ENCODE measurements at regions not wholly inside any gene's neighbourhood (a gene's known extent, or its start where the extent isn't known, plus 50 kb on each side); places are given as distances from the start of the nearest gene placed in this dataset.
"Not testable (repeated sequence)": the region's sequence is repeated elsewhere in the genome, so short reads cannot be mapped to it uniquely, and the experiment has no call there.

GRCh38 chrX:65877953-65878352 is 161.9 kb downstream of the VSIG4 start:
- Mint-ChIP-seq H3K27ac (peak overlapping the region in 2 of 9 donors; percentile 44 to 48), H3K27me3 (peaks cover 0 to 2% (median 0%) of the 10 kb centered on the region in 5 donors), H3K9me3 (peaks cover 0 to 4% (median 0%) of the 10 kb centered on the region in 11 donors), H3K36me3 (peaks cover 0 to 7% (median 0%) of the 10 kb centered on the region in 5 donors), H3K4me1 (peaks cover 11 to 26% (median 16%) of the 10 kb centered on the region in 7 donors), H3K4me3 (no peak overlapping the region)
- no peak for ATAC-seq
- Histone ChIP-seq H3K27ac (ENCODE audit: low read depth, low read length) (no peak overlapping the region), H3K4me1 (ENCODE audit: control insufficient read depth in 2 of 2, insufficient read depth in 2 of 2, low read length in 2 of 2) (peaks cover 6 to 16% of the 10 kb centered on the region in 2 donors), H3K9me3 (ENCODE audit: control insufficient read depth in 2 of 3, low read length in 3 of 3) (no peaks in the 10 kb centered on the region), H3K36me3 (ENCODE audit: control insufficient read depth in 2 of 3, insufficient read depth in 3 of 3, low read length in 3 of 3) (no peaks in the 10 kb centered on the region), H3K4me3 (ENCODE audit: low read length) (no peak overlapping the region), H3K27me3 (ENCODE audit: control insufficient read depth in 2 of 2, insufficient read depth in 2 of 2, low read length in 2 of 2) (no peaks in the 10 kb centered on the region)
- intact Hi-C loops (cut with micrococcal nuclease), result no loop called here
- POLR2A ChIA-PET, result no interaction called here
- CTCF ChIA-PET, result no interaction called here
- no peak for DNase-seq

- ATAC-seq; H3K4me3 ChIP-seq (ENCODE audit: low read length); H3K27me3 ChIP-seq (ENCODE audit: control insufficient read depth in 2 of 2, insufficient read depth in 2 of 2, low read length in 2 of 2); H3K27ac ChIP-seq (ENCODE audit: low read depth, low read length); H3K4me3 Mint-ChIP-seq; H3K27ac Mint-ChIP-seq; DNase-seq; POLR2A ChIA-PET; H3K36me3 ChIP-seq (ENCODE audit: control insufficient read depth in 2 of 3, insufficient read depth in 3 of 3, low read length in 3 of 3); CTCF ChIA-PET; intact Hi-C loops (cut with micrococcal nuclease); H3K36me3 Mint-ChIP-seq; H3K9me3 ChIP-seq (ENCODE audit: control insufficient read depth in 2 of 3, low read length in 3 of 3); H3K27me3 Mint-ChIP-seq; H3K9me3 Mint-ChIP-seq: not testable (repeated sequence)
- H3K4me1 Mint-ChIP-seq, result peaks cover 15 to 29% (median 18%) of the 10 kb centered on the region in 7 donors
- peaks cover 6 to 18% of the 10 kb centered on the region in 2 donors for H3K4me1 ChIP-seq (ENCODE audit: control insufficient read depth in 2 of 2, insufficient read depth in 2 of 2, low read length in 2 of 2)
Measured at GRCh38 chrX:65875614-65876013, 164.3 kb downstream of the VSIG4 start.

- ATAC-seq, result no peak
- Histone ChIP-seq H3K9me3 (ENCODE audit: control insufficient read depth in 2 of 3, low read length in 3 of 3) (no peaks in the 10 kb centered on the region), H3K27ac (ENCODE audit: low read depth, low read length) (no peak overlapping the region), H3K27me3 (ENCODE audit: control insufficient read depth in 2 of 2, insufficient read depth in 2 of 2, low read length in 2 of 2) (no peaks in the 10 kb centered on the region), H3K4me3 (ENCODE audit: low read length) (no peak overlapping the region), H3K36me3 (ENCODE audit: control insufficient read depth in 2 of 3, insufficient read depth in 3 of 3, low read length in 3 of 3) (no peaks in the 10 kb centered on the region), H3K4me1 (ENCODE audit: control insufficient read depth in 2 of 2, insufficient read depth in 2 of 2, low read length in 2 of 2) (peaks cover 6 to 18% of the 10 kb centered on the region in 2 donors)
- no peaks in the 10 kb centered on the region for H3K27me3 Mint-ChIP-seq
- intact Hi-C loops (cut with micrococcal nuclease), result no loop called here
- H3K4me1 Mint-ChIP-seq, result peaks cover 13 to 29% (median 16%) of the 10 kb centered on the region in 7 donors
- peak overlapping the region in 1 of 9 donors; percentile 41 for H3K27ac Mint-ChIP-seq
- peaks cover 0 to 7% (median 0%) of the 10 kb centered on the region in 5 donors for H3K36me3 Mint-ChIP-seq
- ChIA-PET POLR2A (no interaction called here), CTCF (no interaction called here)
- peak overlapping the region in 1 of 10 donors; percentile 37 for H3K4me3 Mint-ChIP-seq
- no peak for DNase-seq
- H3K9me3 Mint-ChIP-seq, result peaks cover 0 to 4% (median 2%) of the 10 kb centered on the region in 11 donors
Measured at GRCh38 chrX:65874765-65875164, 165.1 kb downstream of the VSIG4 start.

- Histone ChIP-seq H3K27ac (ENCODE audit: low read depth, low read length) (no peak overlapping the region), H3K36me3 (ENCODE audit: control insufficient read depth in 2 of 3, insufficient read depth in 3 of 3, low read length in 3 of 3) (no peaks in the 10 kb centered on the region), H3K9me3 (ENCODE audit: control insufficient read depth in 2 of 3, low read length in 3 of 3) (no peaks in the 10 kb centered on the region), H3K4me1 (ENCODE audit: control insufficient read depth in 2 of 2, insufficient read depth in 2 of 2, low read length in 2 of 2) (peaks cover 6 to 18% of the 10 kb centered on the region in 2 donors), H3K4me3 (ENCODE audit: low read length) (no peak overlapping the region), H3K27me3 (ENCODE audit: control insufficient read depth in 2 of 2, insufficient read depth in 2 of 2, low read length in 2 of 2) (no peaks in the 10 kb centered on the region)
- no peak overlapping the region for H3K4me3 Mint-ChIP-seq
- H3K4me1 Mint-ChIP-seq, result peaks cover 13 to 25% (median 16%) of the 10 kb centered on the region in 7 donors
- H3K27ac Mint-ChIP-seq, result no peak overlapping the region
- intact Hi-C loops (cut with micrococcal nuclease), result no loop called here
- POLR2A ChIA-PET, result no interaction called here
- CTCF ChIA-PET, result no interaction called here
- H3K9me3 Mint-ChIP-seq, result peaks cover 0 to 4% (median 2%) of the 10 kb centered on the region in 11 donors
- no peak for DNase-seq
- H3K27me3 Mint-ChIP-seq, result no peaks in the 10 kb centered on the region
- peaks cover 0 to 7% (median 0%) of the 10 kb centered on the region in 5 donors for H3K36me3 Mint-ChIP-seq
- no peak for ATAC-seq
Measured at GRCh38 chrX:65874110-65874509, 165.8 kb downstream of the VSIG4 start.

- no peak overlapping the region for H3K4me3 Mint-ChIP-seq
- CTCF ChIA-PET, result no interaction called here
Measured at GRCh38 chrX:65873385-65873784, 166.5 kb downstream of the VSIG4 start.

GRCh38 chrX:65871671-65872311 is 168.1 kb downstream of the VSIG4 start:
- H3K36me3 ChIP-seq (ENCODE audit: control insufficient read depth in 2 of 3, insufficient read depth in 3 of 3, low read length in 3 of 3), result no peaks in the 10 kb centered on the region
- DNase-seq (no peak), ATAC-seq (no peak)
- H3K36me3 Mint-ChIP-seq, result peaks cover 0 to 7% (median 0%) of the 10 kb centered on the region in 5 donors
- no peak overlapping the region for H3K27ac ChIP-seq (ENCODE audit: low read depth, low read length)
- H3K4me1 Mint-ChIP-seq, result peaks cover 9 to 19% (median 11%) of the 10 kb centered on the region in 7 donors
- no peak overlapping the region for H3K27ac Mint-ChIP-seq
- H3K9me3 Mint-ChIP-seq, result peaks cover 0 to 10% (median 2%) of the 10 kb centered on the region in 11 donors
- no peaks in the 10 kb centered on the region for H3K9me3 ChIP-seq (ENCODE audit: control insufficient read depth in 2 of 3, low read length in 3 of 3)
- H3K27me3 Mint-ChIP-seq, result no peaks in the 10 kb centered on the region
- intact Hi-C loops (cut with micrococcal nuclease), result loop anchor here in 1 of 2 donors (2.0 kb wide), 1 partner anchor 115 kb away; no protein-coding TSS in a partner anchor
- ChIA-PET CTCF (no interaction called here), POLR2A (no interaction called here)
- H3K27me3 ChIP-seq (ENCODE audit: control insufficient read depth in 2 of 2, insufficient read depth in 2 of 2, low read length in 2 of 2), result no peaks in the 10 kb centered on the region
- no peak overlapping the region for H3K4me3 ChIP-seq (ENCODE audit: low read length)
- H3K4me3 Mint-ChIP-seq, result no peak overlapping the region
- peaks cover 0 to 19% of the 10 kb centered on the region in 2 donors for H3K4me1 ChIP-seq (ENCODE audit: control insufficient read depth in 2 of 2, insufficient read depth in 2 of 2, low read length in 2 of 2)

More at GRCh38 chrX:65873385-65873784, 166.5 kb downstream of the VSIG4 start:
- Histone ChIP-seq H3K36me3 (ENCODE audit: control insufficient read depth in 2 of 3, insufficient read depth in 3 of 3, low read length in 3 of 3) (no peaks in the 10 kb centered on the region), H3K4me3 (ENCODE audit: low read length) (no peak overlapping the region), H3K27ac (ENCODE audit: low read depth, low read length) (no peak overlapping the region), H3K4me1 (ENCODE audit: control insufficient read depth in 2 of 2, insufficient read depth in 2 of 2, low read length in 2 of 2) (peaks cover 3 to 18% of the 10 kb centered on the region in 2 donors), H3K9me3 (ENCODE audit: control insufficient read depth in 2 of 3, low read length in 3 of 3) (no peaks in the 10 kb centered on the region), H3K27me3 (ENCODE audit: control insufficient read depth in 2 of 2, insufficient read depth in 2 of 2, low read length in 2 of 2) (no peaks in the 10 kb centered on the region)
- Mint-ChIP-seq H3K27me3 (no peaks in the 10 kb centered on the region), H3K4me1 (peaks cover 10 to 21% (median 14%) of the 10 kb centered on the region in 7 donors), H3K36me3 (peaks cover 0 to 7% (median 0%) of the 10 kb centered on the region in 5 donors), H3K27ac (no peak overlapping the region), H3K9me3 (peaks cover 0 to 4% (median 2%) of the 10 kb centered on the region in 11 donors)
- intact Hi-C loops (cut with micrococcal nuclease), result no loop called here
- no peak for ATAC-seq
- POLR2A ChIA-PET, result no interaction called here
- no peak for DNase-seq

GRCh38 chrX:65870544-65870943 is 169.3 kb downstream of the VSIG4 start:
- H3K36me3 ChIP-seq (ENCODE audit: control insufficient read depth in 2 of 3, insufficient read depth in 3 of 3, low read length in 3 of 3); ATAC-seq; H3K9me3 ChIP-seq (ENCODE audit: control insufficient read depth in 2 of 3, low read length in 3 of 3); H3K27me3 Mint-ChIP-seq; H3K9me3 Mint-ChIP-seq; H3K4me3 Mint-ChIP-seq; H3K4me3 ChIP-seq (ENCODE audit: low read length); CTCF ChIA-PET; H3K27me3 ChIP-seq (ENCODE audit: control insufficient read depth in 2 of 2, insufficient read depth in 2 of 2, low read length in 2 of 2); H3K36me3 Mint-ChIP-seq; H3K27ac ChIP-seq (ENCODE audit: low read depth, low read length); DNase-seq; POLR2A ChIA-PET; H3K27ac Mint-ChIP-seq: not testable (repeated sequence)
- peaks cover 9 to 32% (median 24%) of the 10 kb centered on the region in 7 donors for H3K4me1 Mint-ChIP-seq
- peaks cover 0 to 28% of the 10 kb centered on the region in 2 donors for H3K4me1 ChIP-seq (ENCODE audit: control insufficient read depth in 2 of 2, insufficient read depth in 2 of 2, low read length in 2 of 2)
- intact Hi-C loops (cut with micrococcal nuclease), result loop anchor here in 1 of 2 donors (2.0 kb wide), 1 partner anchor 116 kb away; no protein-coding TSS in a partner anchor

Measured in naive thymus-derived CD4-positive, alpha-beta T cell (primary cell).